ENCODE measurements at regions not wholly inside any gene's neighbourhood (a gene's known extent, or its start where the extent isn't known, plus 50 kb on each side); places are given as distances from the start of the nearest gene placed in this dataset.

DNA sequence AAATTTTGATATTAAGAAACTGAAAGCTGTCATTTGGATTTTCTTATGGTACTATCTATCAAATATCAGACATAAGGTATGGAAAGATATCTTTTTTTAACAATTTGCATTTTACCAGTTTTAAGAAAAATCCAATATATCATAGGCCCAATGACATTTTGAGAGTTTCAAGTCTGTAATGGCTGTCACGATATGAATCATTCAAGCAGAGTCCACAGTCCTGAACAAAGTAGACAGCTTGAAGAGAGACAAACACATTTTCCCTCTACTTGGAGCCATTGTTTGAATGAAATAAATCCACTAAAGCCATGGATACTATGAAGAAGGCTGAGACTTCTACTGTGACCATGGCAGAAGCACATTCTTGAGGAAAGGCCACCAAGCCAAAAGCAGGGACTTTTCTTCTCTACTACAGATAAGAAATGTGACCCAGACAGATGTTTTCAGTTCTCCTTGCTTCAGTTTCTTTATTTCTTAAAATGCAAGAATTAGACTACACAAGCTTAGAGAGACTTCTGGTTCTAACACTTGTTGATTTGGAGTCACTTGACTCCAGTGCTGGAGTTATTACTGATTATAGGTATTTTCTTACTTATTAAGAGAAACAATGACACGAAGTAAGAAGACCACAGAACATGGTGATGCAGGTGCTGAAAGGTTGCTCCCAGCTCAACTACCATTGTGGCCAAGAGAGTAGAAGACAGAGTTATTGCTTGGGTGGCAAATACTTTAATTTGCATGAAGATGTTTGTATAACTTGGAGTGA is 429.1 kb downstream of the KIF20B start:
- H3K9ac ChIP-seq (ENCODE audit: low read depth, low read length), result no peak overlapping the region
- no peaks in the 10 kb centered on the region for H3K9me3 ChIP-seq (replicated peaks; ENCODE audit: low read length)
- no peaks in the 10 kb centered on the region for H3K36me3 ChIP-seq (ENCODE audit: insufficient read depth, low read length)
- H3K4me2 ChIP-seq (ENCODE audit: low read length), result no peak overlapping the region
- no peak overlapping the region for H3K4me3 ChIP-seq (ENCODE audit: low read length)
- H3K4me1 ChIP-seq (ENCODE audit: control insufficient read depth, insufficient read depth, low read length), result peaks cover 3% of the 10 kb centered on the region
- H3K27me3 ChIP-seq (ENCODE audit: control insufficient read depth, insufficient read depth, low read length), result no peaks in the 10 kb centered on the region

DNA sequence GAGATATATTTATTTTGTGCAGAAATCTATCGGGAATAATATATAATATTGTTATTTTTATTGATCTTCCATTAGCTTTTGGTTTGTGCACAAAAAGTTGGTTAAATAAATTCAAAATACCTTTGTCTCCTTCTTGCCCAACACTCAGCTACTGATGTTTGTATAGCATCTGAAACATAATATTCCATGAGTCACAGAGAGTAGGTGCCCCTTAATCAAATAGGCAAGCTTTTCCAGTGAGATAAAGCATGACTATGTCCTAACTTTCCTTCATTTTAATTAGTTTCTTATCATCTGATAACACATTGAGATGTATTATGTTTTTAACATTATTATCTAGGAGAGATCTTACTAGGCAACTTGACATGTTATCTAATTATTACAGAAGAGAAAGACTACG is 432.2 kb downstream of the KIF20B start:
- Histone ChIP-seq H3K27me3 (ENCODE audit: control insufficient read depth, insufficient read depth, low read length) (no peaks in the 10 kb centered on the region), H3K9ac (ENCODE audit: low read depth, low read length) (no peak overlapping the region), H3K4me1 (ENCODE audit: control insufficient read depth, insufficient read depth, low read length) (no peaks in the 10 kb centered on the region), H3K4me3 (ENCODE audit: low read length) (no peak overlapping the region), H3K4me2 (ENCODE audit: low read length) (no peak overlapping the region), H3K36me3 (ENCODE audit: insufficient read depth, low read length) (no peaks in the 10 kb centered on the region), H3K9me3 (replicated peaks; ENCODE audit: low read length) (peaks cover 6% of the 10 kb centered on the region)

DNA sequence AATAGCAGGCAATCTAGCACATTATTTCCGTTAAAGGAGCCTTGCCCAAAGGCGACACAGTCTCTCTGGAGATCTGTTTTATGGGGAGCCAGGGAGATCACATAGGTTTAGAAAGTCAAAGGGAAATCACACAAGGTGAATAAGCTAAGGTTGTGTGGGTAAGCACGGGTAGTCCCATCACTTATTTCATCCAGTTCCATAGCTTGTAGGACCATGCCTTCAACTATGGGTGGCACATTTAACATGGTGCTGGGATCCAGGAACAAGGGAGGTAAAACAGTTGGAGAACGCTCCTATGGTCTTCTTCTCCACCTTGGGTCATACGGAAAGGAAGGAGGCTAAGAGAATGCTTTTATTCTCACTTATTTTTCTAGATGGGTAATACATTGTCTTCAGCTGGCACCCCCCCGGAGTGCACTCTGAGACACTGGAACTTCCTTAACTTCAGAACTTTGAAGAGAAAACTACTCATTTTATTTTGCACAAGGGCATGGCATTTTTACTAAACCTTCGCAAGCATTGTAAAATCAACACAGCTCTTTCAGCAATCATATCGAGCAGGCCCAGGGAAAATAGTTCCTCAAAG is 435.4 kb downstream of the KIF20B start:
- Histone ChIP-seq H3K4me1 (ENCODE audit: control insufficient read depth, insufficient read depth, low read length) (no peaks in the 10 kb centered on the region), H3K9ac (ENCODE audit: low read depth, low read length) (no peak overlapping the region), H3K36me3 (ENCODE audit: insufficient read depth, low read length) (no peaks in the 10 kb centered on the region), H3K9me3 (replicated peaks; ENCODE audit: low read length) (peaks cover 6% of the 10 kb centered on the region), H3K27me3 (ENCODE audit: control insufficient read depth, insufficient read depth, low read length) (peaks cover 2% of the 10 kb centered on the region), H3K4me3 (ENCODE audit: low read length) (no peak overlapping the region), H3K4me2 (ENCODE audit: low read length) (no peak overlapping the region)

DNA sequence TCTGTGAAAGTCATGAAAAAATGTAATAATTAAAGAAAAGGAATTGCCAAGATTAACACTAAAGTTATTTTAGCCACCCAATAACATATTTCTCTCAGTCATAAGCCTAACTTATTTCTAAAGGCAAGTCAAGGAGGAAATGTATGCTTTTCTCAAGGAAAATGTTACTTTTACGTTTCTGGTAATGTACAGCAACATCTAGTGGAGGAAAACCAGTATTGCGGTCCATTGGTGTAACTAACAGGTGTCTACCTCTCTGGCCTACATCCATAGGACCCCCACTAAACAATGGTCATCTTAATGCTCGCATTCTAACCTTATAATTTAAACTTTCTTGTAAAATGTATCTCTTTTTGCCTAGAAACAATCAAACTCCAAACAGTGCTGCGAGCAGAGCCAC is 437.5 kb downstream of the KIF20B start:
- Histone ChIP-seq H3K4me3 (ENCODE audit: low read length) (no peak overlapping the region), H3K36me3 (ENCODE audit: insufficient read depth, low read length) (no peaks in the 10 kb centered on the region), H3K4me1 (ENCODE audit: control insufficient read depth, insufficient read depth, low read length) (no peaks in the 10 kb centered on the region), H3K4me2 (ENCODE audit: low read length) (no peak overlapping the region), H3K9me3 (replicated peaks; ENCODE audit: low read length) (peaks cover 6% of the 10 kb centered on the region), H3K27me3 (ENCODE audit: control insufficient read depth, insufficient read depth, low read length) (peaks cover 3% of the 10 kb centered on the region), H3K9ac (ENCODE audit: low read depth, low read length) (no peak overlapping the region)

DNA sequence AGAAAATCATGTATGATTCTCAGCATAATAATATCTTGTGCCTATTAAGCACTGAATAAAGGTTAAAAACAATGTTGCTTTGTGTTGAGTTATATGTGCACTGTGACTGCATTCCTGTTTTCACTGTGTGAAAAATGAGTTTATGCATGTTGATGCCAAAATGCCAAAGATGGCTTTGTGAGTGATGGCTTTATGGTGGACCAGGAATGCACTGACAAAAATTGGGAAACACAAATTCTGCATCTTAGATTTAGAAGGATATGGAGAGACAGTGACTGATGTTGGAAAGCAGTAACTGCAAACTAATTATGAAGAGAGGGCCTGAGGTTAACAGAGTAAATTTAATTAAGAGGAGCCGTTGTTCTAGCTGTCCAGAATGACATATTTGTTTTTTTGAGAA is 440.4 kb downstream of the KIF20B start:
- Histone ChIP-seq H3K4me1 (ENCODE audit: control insufficient read depth, insufficient read depth, low read length) (no peaks in the 10 kb centered on the region), H3K4me2 (ENCODE audit: low read length) (no peak overlapping the region), H3K9ac (ENCODE audit: low read depth, low read length) (no peak overlapping the region), H3K36me3 (ENCODE audit: insufficient read depth, low read length) (no peaks in the 10 kb centered on the region), H3K27me3 (ENCODE audit: control insufficient read depth, insufficient read depth, low read length) (peaks cover 13% of the 10 kb centered on the region), H3K9me3 (replicated peaks; ENCODE audit: low read length) (peaks cover 2% of the 10 kb centered on the region), H3K4me3 (ENCODE audit: low read length) (no peak overlapping the region)

DNA sequence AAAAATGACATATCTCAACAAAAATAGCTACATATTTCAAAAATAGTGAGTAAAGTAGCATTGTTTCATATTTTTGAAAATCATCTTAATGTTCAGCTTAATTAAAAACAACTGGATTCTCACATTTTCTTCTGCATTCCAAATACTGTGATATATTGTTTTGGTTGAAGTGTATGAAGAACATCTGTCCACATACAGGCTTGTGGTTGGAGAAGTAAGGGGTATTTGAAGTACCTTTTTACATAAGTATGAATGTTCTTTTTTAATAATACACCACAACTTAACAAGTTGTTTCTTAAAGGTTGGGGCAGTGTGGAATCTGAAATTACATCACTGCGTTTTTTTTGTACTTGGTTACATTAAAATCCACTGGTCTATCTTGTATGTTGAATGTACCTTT is 442.5 kb downstream of the KIF20B start:
- Histone ChIP-seq H3K4me3 (ENCODE audit: low read length) (no peak overlapping the region), H3K9me3 (replicated peaks; ENCODE audit: low read length) (no peaks in the 10 kb centered on the region), H3K36me3 (ENCODE audit: insufficient read depth, low read length) (no peaks in the 10 kb centered on the region), H3K4me2 (ENCODE audit: low read length) (no peak overlapping the region), H3K9ac (ENCODE audit: low read depth, low read length) (no peak overlapping the region), H3K4me1 (ENCODE audit: control insufficient read depth, insufficient read depth, low read length) (no peaks in the 10 kb centered on the region), H3K27me3 (ENCODE audit: control insufficient read depth, insufficient read depth, low read length) (peaks cover 13% of the 10 kb centered on the region)

DNA sequence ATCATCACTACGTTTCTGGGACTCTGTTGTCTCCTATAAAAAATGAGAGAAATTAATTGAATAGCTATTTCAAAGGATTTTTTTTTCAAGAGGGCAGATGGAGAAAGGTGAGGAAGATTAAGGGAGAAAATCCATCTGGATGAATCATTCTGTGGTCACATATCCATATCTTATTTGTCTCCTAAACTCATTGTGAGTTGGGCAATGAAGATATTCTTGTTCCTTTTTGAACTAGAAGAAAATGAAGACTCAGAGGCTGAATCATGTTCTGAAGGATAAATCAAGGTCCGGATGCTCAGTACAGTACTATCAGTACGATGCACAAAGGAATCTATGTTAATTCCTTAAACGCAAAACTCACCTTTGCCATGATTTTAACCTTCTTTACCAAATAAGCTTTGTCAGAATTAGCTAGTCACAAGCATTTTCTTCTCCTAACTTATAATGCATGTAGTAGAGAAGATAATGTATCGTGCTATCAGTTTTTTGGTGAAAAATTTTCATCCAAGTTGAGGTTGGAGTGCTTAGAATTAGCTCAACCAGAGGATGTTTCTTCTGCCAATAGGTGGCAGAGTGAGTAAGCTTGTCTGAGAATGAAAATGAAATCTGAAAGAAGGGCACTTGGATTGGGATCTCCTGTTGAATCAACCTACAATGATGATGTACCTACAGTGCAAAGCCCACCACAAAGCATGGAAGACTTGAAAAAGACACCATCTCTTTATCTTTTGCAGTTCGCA is 446.9 kb downstream of the KIF20B start:
- H3K9me3 ChIP-seq (replicated peaks; ENCODE audit: low read length), result no peaks in the 10 kb centered on the region
- H3K4me1 ChIP-seq (ENCODE audit: control insufficient read depth, insufficient read depth, low read length), result no peaks in the 10 kb centered on the region
- H3K4me3 ChIP-seq (ENCODE audit: low read length), result no peak overlapping the region
- H3K4me2 ChIP-seq (ENCODE audit: low read length), result no peak overlapping the region
- no peak overlapping the region for H3K9ac ChIP-seq (ENCODE audit: low read depth, low read length)
- H3K36me3 ChIP-seq (ENCODE audit: insufficient read depth, low read length), result no peaks in the 10 kb centered on the region
- peaks cover 9% of the 10 kb centered on the region for H3K27me3 ChIP-seq (ENCODE audit: control insufficient read depth, insufficient read depth, low read length)

DNA sequence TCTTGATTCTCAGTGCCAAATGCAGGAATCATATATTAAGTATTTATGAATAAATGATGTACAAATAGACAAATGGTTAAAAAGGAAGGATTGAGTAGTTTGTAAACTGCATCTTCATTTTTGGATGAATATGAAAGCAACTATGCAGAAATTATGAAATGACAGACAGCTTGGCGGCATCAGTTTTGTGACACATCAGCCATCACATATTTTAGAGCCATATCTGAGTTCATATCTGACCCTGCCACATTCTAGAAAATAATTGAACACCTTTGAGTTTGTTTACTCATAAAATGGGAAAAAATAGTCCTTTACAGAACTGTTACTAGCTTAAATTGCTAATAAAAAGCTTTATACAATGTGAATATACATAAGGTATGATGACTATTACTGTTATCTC is 448.2 kb downstream of the KIF20B start:
- Histone ChIP-seq H3K9me3 (replicated peaks; ENCODE audit: low read length) (no peaks in the 10 kb centered on the region), H3K27me3 (ENCODE audit: control insufficient read depth, insufficient read depth, low read length) (peaks cover 9% of the 10 kb centered on the region), H3K4me2 (ENCODE audit: low read length) (no peak overlapping the region), H3K36me3 (ENCODE audit: insufficient read depth, low read length) (no peaks in the 10 kb centered on the region), H3K9ac (ENCODE audit: low read depth, low read length) (no peak overlapping the region), H3K4me3 (ENCODE audit: low read length) (no peak overlapping the region), H3K4me1 (ENCODE audit: control insufficient read depth, insufficient read depth, low read length) (no peaks in the 10 kb centered on the region)

DNA sequence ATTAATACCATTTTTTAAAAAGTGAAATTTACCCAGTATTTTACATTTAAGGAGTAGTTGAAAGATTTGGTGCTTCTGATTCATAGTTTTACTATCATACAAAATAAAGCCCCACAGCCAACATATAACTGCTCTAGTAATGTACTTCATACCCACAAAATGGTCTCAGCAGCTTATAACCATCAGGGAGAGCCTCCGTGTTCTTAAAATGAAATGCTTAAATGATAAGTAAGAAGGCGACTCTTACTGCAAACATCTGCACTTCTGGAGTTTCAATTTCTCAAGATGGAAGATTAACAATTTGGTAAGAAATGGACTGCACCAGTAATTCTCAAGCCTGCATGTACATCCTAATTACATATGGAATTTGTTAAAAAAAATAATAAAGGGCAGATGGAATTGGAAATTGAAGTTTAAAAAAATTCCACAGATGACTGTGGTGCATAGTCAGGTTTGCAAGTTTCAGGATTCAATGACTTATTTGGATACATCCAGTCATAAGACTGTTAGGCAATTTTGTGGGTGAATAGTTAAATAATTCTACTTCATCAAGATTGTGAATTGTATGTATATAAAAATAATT is 461.0 kb downstream of the KIF20B start:
- Histone ChIP-seq H3K27me3 (ENCODE audit: control insufficient read depth, insufficient read depth, low read length) (peaks cover 5% of the 10 kb centered on the region), H3K4me3 (ENCODE audit: low read length) (no peak overlapping the region), H3K9ac (ENCODE audit: low read depth, low read length) (no peak overlapping the region), H3K4me1 (ENCODE audit: control insufficient read depth, insufficient read depth, low read length) (no peaks in the 10 kb centered on the region), H3K9me3 (replicated peaks; ENCODE audit: low read length) (no peaks in the 10 kb centered on the region), H3K4me2 (ENCODE audit: low read length) (no peak overlapping the region), H3K36me3 (ENCODE audit: insufficient read depth, low read length) (no peaks in the 10 kb centered on the region)

DNA sequence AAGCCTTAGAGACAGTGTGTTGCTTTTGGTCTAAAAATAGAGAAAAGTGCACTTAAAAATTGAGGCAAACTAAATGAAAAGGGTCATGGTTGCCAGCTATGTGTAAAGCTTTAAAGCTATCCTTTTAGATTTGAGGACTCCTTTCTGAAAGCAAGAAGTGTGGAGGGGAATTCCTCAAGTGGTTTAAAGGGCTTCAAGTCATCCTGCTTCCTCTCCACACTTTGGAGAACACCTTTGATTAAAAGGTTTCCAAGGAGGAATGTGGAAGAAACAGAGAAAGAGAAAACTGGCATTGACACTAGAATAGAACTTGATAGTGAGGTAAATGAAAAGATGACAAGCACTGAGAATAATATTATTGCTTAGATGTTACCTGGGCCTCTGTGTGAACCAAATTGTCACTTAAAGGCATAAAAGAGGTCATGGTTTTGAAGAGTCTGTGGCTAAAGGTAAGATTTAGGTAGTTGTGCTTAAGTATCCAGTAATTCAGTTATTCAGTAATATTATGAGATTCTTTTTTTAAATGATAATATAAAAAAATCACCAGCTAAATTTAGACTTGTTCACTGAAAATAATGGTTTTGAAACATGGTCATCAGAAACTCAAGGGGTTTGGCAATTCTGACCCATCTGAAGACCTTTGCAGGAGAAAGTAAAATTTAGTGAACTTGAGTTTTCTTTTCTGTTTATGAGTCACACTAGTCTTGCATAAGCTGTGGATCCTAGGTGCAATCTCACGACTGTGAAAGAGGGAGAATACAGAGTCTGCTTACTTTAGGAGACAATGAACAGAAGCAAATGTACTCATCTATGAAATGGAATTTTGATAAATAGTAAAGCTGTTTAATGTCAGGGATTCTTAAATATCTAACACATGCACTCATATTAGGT is 466.0 kb downstream of the KIF20B start:
- no peaks in the 10 kb centered on the region for H3K36me3 ChIP-seq (ENCODE audit: insufficient read depth, low read length)
- H3K4me1 ChIP-seq (ENCODE audit: control insufficient read depth, insufficient read depth, low read length), result no peaks in the 10 kb centered on the region

DNA sequence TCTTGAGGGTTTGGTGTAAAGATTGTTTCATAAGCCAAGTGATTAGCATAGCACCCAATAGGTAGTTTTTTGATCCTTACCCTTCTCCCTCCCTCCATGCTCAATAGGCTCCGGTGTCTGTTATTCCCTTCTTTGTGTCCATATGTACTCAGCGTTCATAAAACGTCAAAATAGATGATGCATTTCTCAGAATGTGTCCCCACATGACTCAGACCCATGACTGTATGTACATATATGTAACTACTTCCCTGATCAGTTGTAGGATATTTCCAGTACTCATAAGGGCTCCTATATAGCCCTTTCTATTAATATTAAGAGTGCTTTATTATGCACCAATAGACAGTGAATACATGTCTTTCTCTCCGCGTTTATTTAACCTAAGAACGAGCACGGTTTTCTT is 466.9 kb downstream of the KIF20B start:
- H3K4me2 ChIP-seq (ENCODE audit: low read length), result no peak overlapping the region
- H3K4me3 ChIP-seq (ENCODE audit: low read length), result no peak overlapping the region
- no peaks in the 10 kb centered on the region for H3K36me3 ChIP-seq (ENCODE audit: insufficient read depth, low read length)
- no peak overlapping the region for H3K9ac ChIP-seq (ENCODE audit: low read depth, low read length)
- H3K27me3 ChIP-seq (ENCODE audit: control insufficient read depth, insufficient read depth, low read length), result peaks cover 5% of the 10 kb centered on the region
- H3K9me3 ChIP-seq (replicated peaks; ENCODE audit: low read length), result no peaks in the 10 kb centered on the region
- H3K4me1 ChIP-seq (ENCODE audit: control insufficient read depth, insufficient read depth, low read length), result no peaks in the 10 kb centered on the region

More for the DNA sequence above, 466.0 kb downstream of the KIF20B start:
- Histone ChIP-seq H3K9ac (ENCODE audit: low read depth, low read length) (no peak overlapping the region), H3K9me3 (replicated peaks; ENCODE audit: low read length) (no peaks in the 10 kb centered on the region), H3K4me2 (ENCODE audit: low read length) (no peak overlapping the region), H3K27me3 (ENCODE audit: control insufficient read depth, insufficient read depth, low read length) (peaks cover 5% of the 10 kb centered on the region), H3K4me3 (ENCODE audit: low read length) (no peak overlapping the region)

All from skeletal muscle satellite cell (primary cell).